Type B pancreatic cell (in vitro differentiated cells): ENCODE measurements at regions not wholly inside any gene's neighbourhood (a gene's known extent, or its start where the extent isn't known, plus 50 kb on each side); places are given as distances from the start of the nearest gene placed in this dataset.

ENCODE experiments used
- DNase-seq: peaks from one replicate; pipeline ENCODE4 v3.0.0; 2021; ENCODE audit warnings: mixed read lengths; ENCODE audit not compliant: unreplicated experiment; ENCODE audit errors: extremely low spot score
- H3K27ac Mint-ChIP-seq: 2 replicates; pipeline ENCODE4 v1.8.0; 2021; ENCODE audit warnings: mild to moderate bottlenecking, mixed read lengths
- H3K27me3 Mint-ChIP-seq: 2 replicates; pipeline ENCODE4 v1.8.0; 2021; ENCODE audit warnings: mixed read lengths
- H3K36me3 Mint-ChIP-seq: 2 replicates; pipeline ENCODE4 v1.8.0; 2021; ENCODE audit warnings: mixed read lengths
- H3K4me1 Mint-ChIP-seq: one replicate; pipeline ENCODE4 v1.8.0; 2021; ENCODE audit warnings: mixed read lengths; ENCODE audit not compliant: unreplicated experiment
- H3K4me3 Mint-ChIP-seq: 2 replicates; pipeline ENCODE4 v1.8.0; 2021; ENCODE audit warnings: mild to moderate bottlenecking, mixed read lengths
- H3K9me3 Mint-ChIP-seq: 2 replicates; pipeline ENCODE4 v1.8.0; 2021; ENCODE audit warnings: mixed read lengths
- TF ChIP-seq, protein P1 (sequence below): fragments of 200-600 bp; sonication (generic); conservative IDR thresholded peaks from 2 replicates; pipeline ENCODE4 v1.5.0; 2021; ENCODE audit warnings: antibody characterized with exemption, mild to moderate bottlenecking

GRCh38 chr6:77340331-77340730 is 123.0 kb downstream of the HTR1B start:
- DNase-seq = no peak
- H3K4me3 Mint-ChIP-seq = no peak overlapping the region
- TF ChIP-seq, protein P1, sequence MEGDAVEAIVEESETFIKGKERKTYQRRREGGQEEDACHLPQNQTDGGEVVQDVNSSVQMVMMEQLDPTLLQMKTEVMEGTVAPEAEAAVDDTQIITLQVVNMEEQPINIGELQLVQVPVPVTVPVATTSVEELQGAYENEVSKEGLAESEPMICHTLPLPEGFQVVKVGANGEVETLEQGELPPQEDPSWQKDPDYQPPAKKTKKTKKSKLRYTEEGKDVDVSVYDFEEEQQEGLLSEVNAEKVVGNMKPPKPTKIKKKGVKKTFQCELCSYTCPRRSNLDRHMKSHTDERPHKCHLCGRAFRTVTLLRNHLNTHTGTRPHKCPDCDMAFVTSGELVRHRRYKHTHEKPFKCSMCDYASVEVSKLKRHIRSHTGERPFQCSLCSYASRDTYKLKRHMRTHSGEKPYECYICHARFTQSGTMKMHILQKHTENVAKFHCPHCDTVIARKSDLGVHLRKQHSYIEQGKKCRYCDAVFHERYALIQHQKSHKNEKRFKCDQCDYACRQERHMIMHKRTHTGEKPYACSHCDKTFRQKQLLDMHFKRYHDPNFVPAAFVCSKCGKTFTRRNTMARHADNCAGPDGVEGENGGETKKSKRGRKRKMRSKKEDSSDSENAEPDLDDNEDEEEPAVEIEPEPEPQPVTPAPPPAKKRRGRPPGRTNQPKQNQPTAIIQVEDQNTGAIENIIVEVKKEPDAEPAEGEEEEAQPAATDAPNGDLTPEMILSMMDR = no peak
- H3K27me3 Mint-ChIP-seq = no peaks in the 10 kb centered on the region
- no peaks in the 10 kb centered on the region for H3K9me3 Mint-ChIP-seq
- H3K36me3 Mint-ChIP-seq = no peaks in the 10 kb centered on the region
- no peak overlapping the region for H3K27ac Mint-ChIP-seq
- no peaks in the 10 kb centered on the region for H3K4me1 Mint-ChIP-seq

- no peaks in the 10 kb centered on the region for H3K4me1 Mint-ChIP-seq
Observed at GRCh38 chr6:77339926-77340325, 123.4 kb downstream of the HTR1B start.

GRCh38 chr6:77337392-77337791 is 125.9 kb downstream of the HTR1B start:
- TF ChIP-seq, protein P1 = no peak
- DNase-seq = no peak
- Mint-ChIP-seq H3K27ac (no peak overlapping the region), H3K4me1 (no peaks in the 10 kb centered on the region), H3K4me3 (no peak overlapping the region), H3K9me3 (peaks cover 5% of the 10 kb centered on the region), H3K36me3 (no peaks in the 10 kb centered on the region), H3K27me3 (no peaks in the 10 kb centered on the region)

More at GRCh38 chr6:77339926-77340325, 123.4 kb downstream of the HTR1B start:
- Mint-ChIP-seq H3K27ac (no peak overlapping the region), H3K36me3 (no peaks in the 10 kb centered on the region), H3K27me3 (no peaks in the 10 kb centered on the region), H3K9me3 (peaks cover under 1% of the 10 kb centered on the region), H3K4me3 (no peak overlapping the region)
- no peak for DNase-seq
- TF ChIP-seq, protein P1 = no peak

GRCh38 chr6:77334093-77334492 is 129.2 kb downstream of the HTR1B start:
- H3K4me3 Mint-ChIP-seq = no peak overlapping the region
- no peaks in the 10 kb centered on the region for H3K4me1 Mint-ChIP-seq
- DNase-seq = no peak
- TF ChIP-seq, protein P1 = no peak
- no peaks in the 10 kb centered on the region for H3K27me3 Mint-ChIP-seq
- peaks cover 5% of the 10 kb centered on the region for H3K9me3 Mint-ChIP-seq
- H3K36me3 Mint-ChIP-seq = no peaks in the 10 kb centered on the region
- no peak overlapping the region for H3K27ac Mint-ChIP-seq

GRCh38 chr6:77332915-77333623 is 130.2 kb downstream of the HTR1B start:
- no peaks in the 10 kb centered on the region for H3K36me3 Mint-ChIP-seq
- H3K9me3 Mint-ChIP-seq = peaks cover 5% of the 10 kb centered on the region
- no peak for DNase-seq
- no peak overlapping the region for H3K4me3 Mint-ChIP-seq
- no peak overlapping the region for H3K27ac Mint-ChIP-seq
- no peaks in the 10 kb centered on the region for H3K27me3 Mint-ChIP-seq
- no peaks in the 10 kb centered on the region for H3K4me1 Mint-ChIP-seq
- TF ChIP-seq, protein P1 = no peak

- TF ChIP-seq, protein P1 = no peak
- H3K4me1 Mint-ChIP-seq = no peaks in the 10 kb centered on the region
- no peaks in the 10 kb centered on the region for H3K27me3 Mint-ChIP-seq
- no peaks in the 10 kb centered on the region for H3K9me3 Mint-ChIP-seq
- H3K27ac Mint-ChIP-seq = no peak overlapping the region
- H3K36me3 Mint-ChIP-seq = no peaks in the 10 kb centered on the region
- no peak for DNase-seq
- no peak overlapping the region for H3K4me3 Mint-ChIP-seq
Observed at GRCh38 chr6:77326711-77327110, 136.6 kb downstream of the HTR1B start.
